Ascending aorta (tissue), 2 donors: ENCODE measurements at regions not wholly inside any gene's neighbourhood (a gene's known extent, or its start where the extent isn't known, plus 50 kb on each side); places are given as distances from the start of the nearest gene placed in this dataset.
A peak's percentile ranks its signal among the peaks of the same experiment; 100 is the strongest.

ENCODE experiments used
- DNase-seq, 2 donors: peaks; one replicate each; pipeline ENCODE4 v3.0.0-alpha.2; 2019; ENCODE audit warnings: low spot score in 2 of 2
- H3K27ac ChIP-seq, 2 donors: fragments of 200-600 bp; sonication (generic); one replicate each; pipeline ENCODE4 v1.5.1; 2016 to 2017; ENCODE audit warnings: mild to moderate bottlenecking in 1 of 2
- H3K27me3 ChIP-seq: fragments of 200-600 bp; sonication (generic); one replicate; pipeline ENCODE4 v1.5.1; 2017
- H3K36me3 ChIP-seq, 2 donors: fragments of 200-600 bp; sonication (generic); one replicate each; pipeline ENCODE4 v1.5.1; 2016
- H3K4me1 ChIP-seq, 2 donors: fragments of 200-600 bp; sonication (generic); one replicate each; pipeline ENCODE4 v1.5.1; 2016 to 2017; ENCODE audit warnings: mild to moderate bottlenecking in 1 of 2
- H3K4me3 ChIP-seq, 2 donors: fragments of 200-600 bp; sonication (generic); one replicate each; pipeline ENCODE4 v1.5.1; 2016 to 2017; ENCODE audit warnings: mild to moderate bottlenecking in 1 of 2
- H3K9me3 ChIP-seq, 2 donors: fragments of 200-600 bp; sonication (generic); one replicate each; pipeline ENCODE4 v1.5.1; 2016
- CTCF ChIP-seq, 3 experiments: fragments of 200-600 bp in 2 of 3; fragments of 450-650 bp in 1 of 3; sonication (generic) in 2 of 3; IDR thresholded peaks; one replicate each; pipeline ENCODE4 v1.5.1; 2016 to 2019; ENCODE audit warnings: antibody characterized with exemption in 3 of 3, mild to moderate bottlenecking in 1 of 3, moderate library complexity in 1 of 3
- intact Hi-C: fragments of 100-400 bp; cut with DNase I; formaldehyde crosslinking; loops from one replicate; pipeline ENCODE4 v1.15.1; 2023

GRCh38 chr9:115781070-115781736 lies 372.4 kb upstream of the PAPPA start:
- no peaks in the 10 kb centered on the region for H3K36me3 ChIP-seq
- H3K4me1 ChIP-seq, result peaks cover 3 to 8% of the 10 kb centered on the region in 2 donors
- no peaks in the 10 kb centered on the region for H3K27me3 ChIP-seq
- no peak for DNase-seq
- no peak for TF ChIP-seq CTCF (IDR thresholded peaks at IDR 0.05)
- no peak overlapping the region for H3K27ac ChIP-seq
- intact Hi-C loops, result no loop called here
- no peak overlapping the region for H3K4me3 ChIP-seq
- H3K9me3 ChIP-seq, result no peaks in the 10 kb centered on the region

- no peak overlapping the region for H3K4me3 ChIP-seq
- no peaks in the 10 kb centered on the region for H3K27me3 ChIP-seq
- no peaks in the 10 kb centered on the region for H3K9me3 ChIP-seq
- TF ChIP-seq CTCF (IDR thresholded peaks at IDR 0.05), result no peak
- H3K36me3 ChIP-seq, result no peaks in the 10 kb centered on the region
- no peak for DNase-seq
- peaks cover 3 to 18% of the 10 kb centered on the region in 2 donors for H3K4me1 ChIP-seq
- peak overlapping the region; percentile 38 to 68 for H3K27ac ChIP-seq
- intact Hi-C loops, result no loop called here
Observed at GRCh38 chr9:115786321-115786720, 367.3 kb upstream of the PAPPA start.

- Histone ChIP-seq H3K9me3 (no peaks in the 10 kb centered on the region), H3K27me3 (no peaks in the 10 kb centered on the region), H3K27ac (no peak overlapping the region), H3K36me3 (no peaks in the 10 kb centered on the region), H3K4me1 (peaks cover 3 to 14% of the 10 kb centered on the region in 2 donors), H3K4me3 (no peak overlapping the region)
- no peak for DNase-seq
- intact Hi-C loops, result no loop called here
- no peak for TF ChIP-seq CTCF (IDR thresholded peaks at IDR 0.05)
Observed at GRCh38 chr9:115790520-115790919, 363.1 kb upstream of the PAPPA start.

- DNase-seq, result no peak
- TF ChIP-seq CTCF (IDR thresholded peaks at IDR 0.05), result no peak
- H3K4me1 ChIP-seq, result no peaks in the 10 kb centered on the region
- no peak overlapping the region for H3K4me3 ChIP-seq
- no peak overlapping the region for H3K27ac ChIP-seq
- no peaks in the 10 kb centered on the region for H3K9me3 ChIP-seq
- H3K36me3 ChIP-seq, result no peaks in the 10 kb centered on the region
- intact Hi-C loops, result no loop called here
- H3K27me3 ChIP-seq, result no peaks in the 10 kb centered on the region
Observed at GRCh38 chr9:115794921-115795475, 358.6 kb upstream of the PAPPA start.

GRCh38 chr9:115799734-115800133 lies 353.9 kb upstream of the PAPPA start:
- H3K27me3 ChIP-seq, result no peaks in the 10 kb centered on the region
- no peak for TF ChIP-seq CTCF (IDR thresholded peaks at IDR 0.05)

More at GRCh38 chr9:115799734-115800133, 353.9 kb upstream of the PAPPA start:
- no peaks in the 10 kb centered on the region for H3K4me1 ChIP-seq
- DNase-seq, result no peak
- no peak overlapping the region for H3K4me3 ChIP-seq
- H3K27ac ChIP-seq, result no peak overlapping the region
- no peaks in the 10 kb centered on the region for H3K36me3 ChIP-seq
- intact Hi-C loops, result no loop called here
- H3K9me3 ChIP-seq, result no peaks in the 10 kb centered on the region
